ENCODE measurements at regions not wholly inside any gene's neighbourhood (a gene's known extent, or its start where the extent isn't known, plus 50 kb on each side); places are given as distances from the start of the nearest gene placed in this dataset.

GRCh38 chr5:36363101-36363500 is 61.4 kb upstream of the RANBP3L start:
- no peak for TF ChIP-seq CTCF (IDR thresholded peaks at IDR 0.05)
- TF ChIP-seq POLR2A (IDR thresholded peaks at IDR 0.05): no peak
